HEK293 (cell line): ENCODE measurements at regions not wholly inside any gene's neighbourhood (a gene's known extent, or its start where the extent isn't known, plus 50 kb on each side); places are given as distances from the start of the nearest gene placed in this dataset.

Source experiments
- CTCF ChIA-PET: fragments of 350-600 bp; formaldehyde crosslinking; extraction: SDS; loops from one replicate; lab custom pipeline; 2021; ENCODE audit warnings: antibody characterized with exemption; lab: Yijun Ruan, JAX
- POLR2A ChIA-PET: fragments of 300-600 bp; formaldehyde crosslinking; extraction: SDS; loops from one replicate; lab custom pipeline; 2020; ENCODE audit warnings: antibody characterized with exemption, inconsistent platforms; lab: Yijun Ruan, JAX
- H3K27ac ChIP-seq: fragments of 200-500 bp; sonication (Bioruptor generic); 2 replicates; pipeline ENCODE4 v1.5.1; 2014; ENCODE audit warnings: low read depth, low read length, control low read depth, inconsistent platforms; ENCODE audit errors: extremely low read depth
- H3K36me3 ChIP-seq, 2 experiments: fragments of 200-500 bp in 1 of 2; sonication (Bioruptor generic) in 1 of 2; 1 replicate in 1 of 2; 2 replicates in 1 of 2; pipeline ENCODE4 v1.5.1; 2014 to 2017; ENCODE audit warnings: inconsistent platforms in 2 of 2, low read length in 2 of 2; ENCODE audit not compliant: control insufficient read depth in 2 of 2, insufficient read depth in 1 of 2
- H3K4me1 ChIP-seq: fragments of 200-500 bp; sonication (Bioruptor generic); 2 replicates; pipeline ENCODE4 v1.5.1; 2014; ENCODE audit warnings: mild to moderate bottlenecking, low read length, inconsistent platforms; ENCODE audit not compliant: control insufficient read depth, insufficient read depth
- H3K4me3 ChIP-seq: 2 replicates; pipeline ENCODE4 v1.5.1; 2011; ENCODE audit warnings: low read depth, mild to moderate bottlenecking, control low read depth, low read length, moderate library complexity
- H3K9me3 ChIP-seq: fragments of 200-500 bp; sonication (Bioruptor generic); 2 replicates; pipeline ENCODE4 v1.5.1; 2014; ENCODE audit warnings: low read depth, low read length, inconsistent platforms; ENCODE audit not compliant: control insufficient read depth, insufficient read depth
- GLI2 ChIP-seq: fragments of 450-650 bp; formaldehyde crosslinking; IDR thresholded peaks from 2 replicates; pipeline ENCODE4; 2017; ENCODE audit warnings: missing biosample characterization, missing genetic modification characterization, low read depth, borderline replicate concordance
- IKZF3 ChIP-seq: fragments of 450-650 bp; IDR thresholded peaks from 2 replicates; pipeline ENCODE4 v1.5.0; 2018; ENCODE audit warnings: missing biosample characterization, mild to moderate bottlenecking, missing genetic modification characterization, moderate library complexity
- PRDM10 ChIP-seq: fragments of 450-650 bp; formaldehyde crosslinking; IDR thresholded peaks from 2 replicates; pipeline ENCODE4 v1.5.1; 2016; ENCODE audit warnings: missing biosample characterization, missing genetic modification characterization
- RBAK ChIP-seq: fragments of 450-650 bp; formaldehyde crosslinking; IDR thresholded peaks from 2 replicates; pipeline ENCODE4 v1.5.1; 2016; ENCODE audit warnings: missing biosample characterization, missing genetic modification characterization
- TSHZ1 ChIP-seq: fragments of 450-650 bp; formaldehyde crosslinking; IDR thresholded peaks from 2 replicates; pipeline ENCODE4 v1.5.1; 2016; ENCODE audit warnings: missing biosample characterization, missing genetic modification characterization, borderline replicate concordance
- WT1 ChIP-seq: fragments of 450-650 bp; formaldehyde crosslinking; IDR thresholded peaks from 2 replicates; pipeline ENCODE4 v1.5.1; 2016; ENCODE audit warnings: missing biosample characterization, missing genetic modification characterization
- ZBTB20 ChIP-seq: fragments of 450-650 bp; formaldehyde crosslinking; IDR thresholded peaks from 2 replicates; pipeline ENCODE4 v1.5.1; 2016; ENCODE audit warnings: missing biosample characterization, missing genetic modification characterization
- ZBTB44 ChIP-seq: fragments of 450-650 bp; IDR thresholded peaks from 2 replicates; pipeline ENCODE4 v1.5.1; 2018; ENCODE audit warnings: missing biosample characterization, mild to moderate bottlenecking, missing genetic modification characterization
- ZFP3 ChIP-seq: fragments of 450-650 bp; formaldehyde crosslinking; IDR thresholded peaks from 2 replicates; pipeline ENCODE4 v1.5.1; 2016; ENCODE audit warnings: low read depth, missing biosample characterization, missing genetic modification characterization
- ZFP69B ChIP-seq: fragments of 450-650 bp; formaldehyde crosslinking; IDR thresholded peaks from 2 replicates; pipeline ENCODE4 v1.5.1; 2016; ENCODE audit warnings: missing biosample characterization, missing genetic modification characterization
- ZNF610 ChIP-seq: fragments of 450-650 bp; formaldehyde crosslinking; IDR thresholded peaks from 2 replicates; pipeline ENCODE4 v1.5.1; 2016; ENCODE audit warnings: missing biosample characterization, missing genetic modification characterization, borderline replicate concordance
- ZNF843 ChIP-seq: fragments of 450-650 bp; formaldehyde crosslinking; IDR thresholded peaks from 2 replicates; pipeline ENCODE4 v1.5.1; 2016; ENCODE audit warnings: missing biosample characterization, missing genetic modification characterization
- ZSCAN5A ChIP-seq: fragments of 450-650 bp; formaldehyde crosslinking; IDR thresholded peaks from 2 replicates; pipeline ENCODE4 v1.5.1; 2016; ENCODE audit warnings: missing biosample characterization, missing genetic modification characterization

- CTCF ChIA-PET = no interaction called here
- TF ChIP-seq ZNF843 (tag by site-specific recombination) = no peak
- no peak for TF ChIP-seq ZSCAN5A (tag by site-specific recombination)
- no peak for TF ChIP-seq PRDM10
- no peak for TF ChIP-seq IKZF3
- no peak for TF ChIP-seq TSHZ1
- no peak for TF ChIP-seq WT1 (tag by site-specific recombination)
- TF ChIP-seq ZFP3 (tag by site-specific recombination) = no peak
- no peak for TF ChIP-seq ZNF610 (tag by site-specific recombination)
- no peak for TF ChIP-seq ZFP69B (tag by site-specific recombination)
- TF ChIP-seq ZBTB44 (tag by site-specific recombination) = no peak
- TF ChIP-seq, all 188 proteins: peak for 0
- Histone ChIP-seq H3K4me3 (no peak overlapping the region), H3K36me3 (no peaks in the 10 kb centered on the region), H3K27ac (no peak overlapping the region), H3K9me3 (no peaks in the 10 kb centered on the region), H3K4me1 (no peaks in the 10 kb centered on the region)
- POLR2A ChIA-PET = no interaction called here
Measured at GRCh38 chr15:60165111-60165510, 161.0 kb downstream of the FOXB1 start.

- Histone ChIP-seq H3K4me3 (no peak overlapping the region), H3K9me3 (no peaks in the 10 kb centered on the region), H3K4me1 (no peaks in the 10 kb centered on the region), H3K36me3 (no peaks in the 10 kb centered on the region), H3K27ac (no peak overlapping the region)
- ChIA-PET CTCF (no interaction called here), POLR2A (no interaction called here)
- TF ChIP-seq ZBTB20 (tag by site-specific recombination) (0 out of 2 replicates have a peak, but pooled peaks have one; percentile 17), RBAK (no peak), GLI2 (no peak)
Measured at GRCh38 chr15:60172143-60172542, 168.0 kb downstream of the FOXB1 start.
